ENCODE measurements at regions not wholly inside any gene's neighbourhood (a gene's known extent, or its start where the extent isn't known, plus 50 kb on each side); places are given as distances from the start of the nearest gene placed in this dataset.

DNA sequence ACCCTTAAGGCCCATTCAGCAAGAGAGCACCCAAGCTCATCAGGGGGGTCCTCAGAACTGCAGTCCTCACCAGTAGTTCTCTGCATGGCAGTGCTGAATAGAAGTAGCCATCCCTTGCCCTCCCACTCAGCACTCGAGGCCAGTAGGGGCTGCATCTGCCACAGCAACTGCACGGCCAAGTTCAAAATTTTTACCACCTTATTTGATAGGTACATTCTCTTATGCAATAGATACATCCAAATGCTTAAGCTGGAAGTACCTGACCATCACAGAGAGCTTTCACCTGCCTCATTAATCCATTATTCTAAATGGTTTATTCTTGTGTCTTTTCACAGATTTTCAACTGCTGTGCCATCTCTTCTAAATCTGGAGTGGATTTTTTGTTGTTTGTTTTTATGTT lies 1307.4 kb downstream of the SLITRK5 start:
- no peak overlapping the region for H3K4me2 ChIP-seq (ENCODE audit: low read depth, low read length, poor library complexity, severe bottlenecking)
- no peaks in the 10 kb centered on the region for H3F3A ChIP-seq (ENCODE audit: insufficient read depth)
- no peaks in the 10 kb centered on the region for H3K9me3 ChIP-seq (ENCODE audit: insufficient read depth, low read length)
- no peak overlapping the region for H2AFZ ChIP-seq (ENCODE audit: low read depth, low read length, severe bottlenecking)
- no peaks in the 10 kb centered on the region for H3K27me3 ChIP-seq (ENCODE audit: low read length)
- H3K79me2 ChIP-seq (ENCODE audit: insufficient read depth, low read length): no peaks in the 10 kb centered on the region
- H3K9me2 ChIP-seq (replicated peaks; ENCODE audit: insufficient read depth, low read length): no peaks in the 10 kb centered on the region
- H3K4me3 ChIP-seq (ENCODE audit: insufficient read depth, low read length, poor library complexity, severe bottlenecking): no peak overlapping the region
- H3K9ac ChIP-seq (ENCODE audit: low read length): no peak overlapping the region
- H4K20me1 ChIP-seq (ENCODE audit: low read depth, low read length): no peaks in the 10 kb centered on the region
- TF ChIP-seq, protein P1, sequence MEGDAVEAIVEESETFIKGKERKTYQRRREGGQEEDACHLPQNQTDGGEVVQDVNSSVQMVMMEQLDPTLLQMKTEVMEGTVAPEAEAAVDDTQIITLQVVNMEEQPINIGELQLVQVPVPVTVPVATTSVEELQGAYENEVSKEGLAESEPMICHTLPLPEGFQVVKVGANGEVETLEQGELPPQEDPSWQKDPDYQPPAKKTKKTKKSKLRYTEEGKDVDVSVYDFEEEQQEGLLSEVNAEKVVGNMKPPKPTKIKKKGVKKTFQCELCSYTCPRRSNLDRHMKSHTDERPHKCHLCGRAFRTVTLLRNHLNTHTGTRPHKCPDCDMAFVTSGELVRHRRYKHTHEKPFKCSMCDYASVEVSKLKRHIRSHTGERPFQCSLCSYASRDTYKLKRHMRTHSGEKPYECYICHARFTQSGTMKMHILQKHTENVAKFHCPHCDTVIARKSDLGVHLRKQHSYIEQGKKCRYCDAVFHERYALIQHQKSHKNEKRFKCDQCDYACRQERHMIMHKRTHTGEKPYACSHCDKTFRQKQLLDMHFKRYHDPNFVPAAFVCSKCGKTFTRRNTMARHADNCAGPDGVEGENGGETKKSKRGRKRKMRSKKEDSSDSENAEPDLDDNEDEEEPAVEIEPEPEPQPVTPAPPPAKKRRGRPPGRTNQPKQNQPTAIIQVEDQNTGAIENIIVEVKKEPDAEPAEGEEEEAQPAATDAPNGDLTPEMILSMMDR (IDR thresholded peaks at IDR 0.05; ENCODE audit: insufficient read depth, low read length, poor library complexity, severe bottlenecking): no peak
- TF ChIP-seq EZH2phosphoT487 (conservative IDR thresholded peaks at IDR 0.05; ENCODE audit: low read length): no peak
- no peak overlapping the region for H3K27ac ChIP-seq (ENCODE audit: low read depth, low read length)
- no peaks in the 10 kb centered on the region for H3K36me3 ChIP-seq (ENCODE audit: low read length)

GRCh38 chr13:88979465-88980175 lies 1308.4 kb downstream of the SLITRK5 start:
- Histone ChIP-seq H3K9me3 (ENCODE audit: insufficient read depth, low read length) (no peaks in the 10 kb centered on the region), H3K36me3 (ENCODE audit: low read length) (no peaks in the 10 kb centered on the region), H3K4me3 (ENCODE audit: insufficient read depth, low read length, poor library complexity, severe bottlenecking) (no peak overlapping the region), H3F3A (ENCODE audit: insufficient read depth) (no peaks in the 10 kb centered on the region), H3K4me2 (ENCODE audit: low read depth, low read length, poor library complexity, severe bottlenecking) (no peak overlapping the region), H3K27me3 (ENCODE audit: low read length) (no peaks in the 10 kb centered on the region), H4K20me1 (ENCODE audit: low read depth, low read length) (no peaks in the 10 kb centered on the region), H3K79me2 (ENCODE audit: insufficient read depth, low read length) (no peaks in the 10 kb centered on the region), H2AFZ (ENCODE audit: low read depth, low read length, severe bottlenecking) (no peak overlapping the region), H3K9ac (ENCODE audit: low read length) (no peak overlapping the region), H3K9me2 (replicated peaks; ENCODE audit: insufficient read depth, low read length) (no peaks in the 10 kb centered on the region), H3K27ac (ENCODE audit: low read depth, low read length) (no peak overlapping the region)
- TF ChIP-seq, protein P1 (IDR thresholded peaks at IDR 0.05; ENCODE audit: insufficient read depth, low read length, poor library complexity, severe bottlenecking): no peak
- TF ChIP-seq EZH2phosphoT487 (conservative IDR thresholded peaks at IDR 0.05; ENCODE audit: low read length): no peak

- no peak overlapping the region for H3K4me3 ChIP-seq (ENCODE audit: insufficient read depth, low read length, poor library complexity, severe bottlenecking)
- H3K27ac ChIP-seq (ENCODE audit: low read depth, low read length): no peak overlapping the region
- no peaks in the 10 kb centered on the region for H3K36me3 ChIP-seq (ENCODE audit: low read length)
- H3K9me2 ChIP-seq (replicated peaks; ENCODE audit: insufficient read depth, low read length): no peaks in the 10 kb centered on the region
- no peaks in the 10 kb centered on the region for H4K20me1 ChIP-seq (ENCODE audit: low read depth, low read length)
- H2AFZ ChIP-seq (ENCODE audit: low read depth, low read length, severe bottlenecking): no peak overlapping the region
- H3K9ac ChIP-seq (ENCODE audit: low read length): no peak overlapping the region
- TF ChIP-seq, protein P1 (IDR thresholded peaks at IDR 0.05; ENCODE audit: insufficient read depth, low read length, poor library complexity, severe bottlenecking): no peak
- no peak for TF ChIP-seq EZH2phosphoT487 (conservative IDR thresholded peaks at IDR 0.05; ENCODE audit: low read length)
- H3K27me3 ChIP-seq (ENCODE audit: low read length): no peaks in the 10 kb centered on the region
- H3K9me3 ChIP-seq (ENCODE audit: insufficient read depth, low read length): no peaks in the 10 kb centered on the region
- no peaks in the 10 kb centered on the region for H3K79me2 ChIP-seq (ENCODE audit: insufficient read depth, low read length)
- H3F3A ChIP-seq (ENCODE audit: insufficient read depth): no peaks in the 10 kb centered on the region
- H3K4me2 ChIP-seq (ENCODE audit: low read depth, low read length, poor library complexity, severe bottlenecking): no peak overlapping the region
Measured at GRCh38 chr13:89003656-89004055, 1332.5 kb downstream of the SLITRK5 start.
